SIG-M5 (cell line): ENCODE measurements at regions not wholly inside any gene's neighbourhood (a gene's known extent, or its start where the extent isn't known, plus 50 kb on each side); places are given as distances from the start of the nearest gene placed in this dataset.
"Not testable (repeated sequence)": the region's sequence is repeated elsewhere in the genome, so short reads cannot be mapped to it uniquely, and the experiment has no call there.

ENCODE experiments used
- DNase-seq: peaks from one replicate; lab custom pipeline; 2025; lab: John Stamatoyannopoulos, UW

GRCh38 chr2:36302911-36303310 lies 52.7 kb upstream of the CRIM1 start:
- no peak for DNase-seq

- no peak for DNase-seq
Observed at GRCh38 chr2:36301843-36302242, 53.7 kb upstream of the CRIM1 start.

GRCh38 chr2:36300697-36301096 lies 54.9 kb upstream of the CRIM1 start:
- no peak for DNase-seq

GRCh38 chr2:36296798-36297197 lies 58.8 kb upstream of the CRIM1 start:
- no peak for DNase-seq

GRCh38 chr2:36294316-36294721 lies 61.3 kb upstream of the CRIM1 start:
- DNase-seq: no peak

- no peak for DNase-seq
Observed at GRCh38 chr2:36290306-36290856, 65.2 kb upstream of the CRIM1 start.

- no peak for DNase-seq
Observed at GRCh38 chr2:36289731-36290130, 65.8 kb upstream of the CRIM1 start.

GRCh38 chr2:36287363-36288275 lies 68.0 kb upstream of the CRIM1 start:
- no peak for DNase-seq

GRCh38 chr2:36279506-36279905 lies 76.1 kb upstream of the CRIM1 start:
- not testable (repeated sequence) for DNase-seq

GRCh38 chr2:36277881-36278523 lies 77.6 kb upstream of the CRIM1 start:
- no peak for DNase-seq

GRCh38 chr2:36277146-36277808 lies 78.3 kb upstream of the CRIM1 start:
- no peak for DNase-seq

- no peak for DNase-seq
Observed at GRCh38 chr2:36271266-36271665, 84.3 kb upstream of the CRIM1 start.

- no peak for DNase-seq
Observed at GRCh38 chr2:36270758-36271157, 84.8 kb upstream of the CRIM1 start.

GRCh38 chr2:36267194-36267593 lies 88.4 kb upstream of the CRIM1 start:
- no peak for DNase-seq

- no peak for DNase-seq
Observed at GRCh38 chr2:36266536-36267121, 88.9 kb upstream of the CRIM1 start.

- DNase-seq: no peak
Observed at GRCh38 chr2:36262581-36262980, 93.0 kb upstream of the CRIM1 start.

- no peak for DNase-seq
Observed at GRCh38 chr2:36255863-36256262, 99.7 kb upstream of the CRIM1 start.

- DNase-seq: no peak
Observed at GRCh38 chr2:36253086-36253485, 102.5 kb upstream of the CRIM1 start.

GRCh38 chr2:36246320-36246990 lies 109.1 kb upstream of the CRIM1 start:
- no peak for DNase-seq

GRCh38 chr2:36245651-36246050 lies 109.9 kb upstream of the CRIM1 start:
- DNase-seq: no peak

- no peak for DNase-seq
Observed at GRCh38 chr2:36238106-36238505, 117.5 kb upstream of the CRIM1 start.

- DNase-seq: no peak
Observed at GRCh38 chr2:36235882-36236281, 119.7 kb upstream of the CRIM1 start.
